NCI-H2196 treated with DMSO at 0.1 percent for 48 hours (cell line): ENCODE measurements at regions not wholly inside any gene's neighbourhood (a gene's known extent, or its start where the extent isn't known, plus 50 kb on each side); places are given as distances from the start of the nearest gene placed in this dataset.
A peak's percentile ranks its signal among the peaks of the same experiment; 100 is the strongest.

Experiments
- DNase-seq: peaks from one replicate; lab custom pipeline; 2025; ENCODE audit not compliant: unreplicated experiment; lab: John Stamatoyannopoulos, UW

- peak; percentile 37 for DNase-seq
Measured at GRCh38 chr3:182436547-182436946, 356.8 kb upstream of the ATP11B start.

DNA sequence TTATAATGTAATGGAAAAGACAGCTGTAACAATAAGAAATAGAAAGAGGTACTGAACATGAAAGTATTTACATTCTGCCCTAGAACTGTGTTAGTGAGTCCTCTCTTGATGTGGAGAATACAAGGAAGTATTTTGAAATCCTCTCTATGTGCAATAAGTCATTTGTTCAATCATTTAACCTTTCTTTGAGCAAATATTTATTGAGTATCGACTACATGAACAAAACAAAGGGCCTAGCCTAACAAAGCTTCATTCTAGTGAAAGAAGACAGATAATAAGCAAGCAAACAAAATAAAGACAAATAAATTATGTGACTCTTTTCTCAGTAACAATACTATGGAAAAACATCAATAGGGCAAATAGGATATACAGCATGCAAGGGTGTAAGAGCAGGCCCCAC, 354.9 kb upstream of the ATP11B start:
- DNase-seq, result peak; percentile 84

DNA sequence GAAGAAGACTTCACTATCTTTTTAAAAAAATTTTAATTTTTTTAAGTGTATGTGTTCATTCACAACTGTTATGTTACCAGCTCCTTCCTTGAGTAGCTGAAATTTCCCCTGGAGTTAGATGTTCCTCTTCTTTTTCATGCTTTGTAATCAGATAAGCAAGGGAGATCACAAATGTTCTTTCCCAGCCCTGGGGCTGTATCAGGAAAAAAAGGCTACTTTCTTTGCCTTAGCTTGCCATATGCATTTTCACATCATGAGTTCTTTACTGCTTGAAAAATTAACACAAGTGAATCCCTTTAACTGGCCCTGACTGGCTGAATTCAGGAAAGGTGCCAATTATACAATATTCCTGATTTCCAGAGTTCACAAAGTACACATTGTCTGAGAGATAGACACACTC, 353.2 kb upstream of the ATP11B start:
- no peak for DNase-seq

- DNase-seq, result no peak
Measured at GRCh38 chr3:182445576-182445975, 347.7 kb upstream of the ATP11B start.

DNA sequence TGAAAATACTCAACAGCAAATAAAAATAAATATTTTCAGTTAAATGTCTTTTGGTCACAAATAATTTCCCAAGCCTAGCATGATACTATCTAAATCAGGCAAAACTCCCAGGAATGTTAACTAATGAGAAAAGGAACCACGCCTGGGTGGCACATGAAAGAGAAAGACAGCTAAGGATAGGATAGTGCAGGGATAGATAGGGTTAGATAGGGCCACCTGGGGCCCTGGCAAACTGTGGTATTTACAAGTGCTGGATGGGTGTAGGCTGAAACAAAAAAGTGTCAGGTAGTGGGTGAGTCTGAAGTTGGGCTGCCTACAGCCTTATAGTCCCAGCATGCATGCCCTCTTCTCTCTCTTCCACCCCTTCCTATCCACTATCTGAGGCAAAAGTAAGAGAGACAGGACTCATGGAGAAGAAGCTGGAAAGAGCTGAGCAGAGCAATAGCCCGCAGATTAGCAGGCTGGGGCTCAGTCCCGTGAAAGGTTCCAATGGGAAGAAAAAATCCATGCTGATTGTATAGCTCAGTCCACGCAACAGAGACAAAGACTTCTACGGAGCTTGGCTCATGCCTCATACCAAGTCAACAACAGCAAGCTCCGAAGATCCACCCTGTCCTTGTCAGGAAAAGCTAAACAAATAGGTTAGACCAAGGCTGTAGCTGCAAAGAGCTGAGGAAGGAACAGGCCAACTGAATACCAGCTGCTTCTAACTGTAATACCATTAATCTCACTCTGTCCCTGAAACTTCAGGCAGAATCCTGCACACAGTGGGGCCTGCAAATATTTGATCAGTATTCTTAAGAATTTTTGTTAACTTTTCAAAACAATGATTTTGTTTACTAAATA, 342.1 kb upstream of the ATP11B start:
- DNase-seq, result no peak

DNA sequence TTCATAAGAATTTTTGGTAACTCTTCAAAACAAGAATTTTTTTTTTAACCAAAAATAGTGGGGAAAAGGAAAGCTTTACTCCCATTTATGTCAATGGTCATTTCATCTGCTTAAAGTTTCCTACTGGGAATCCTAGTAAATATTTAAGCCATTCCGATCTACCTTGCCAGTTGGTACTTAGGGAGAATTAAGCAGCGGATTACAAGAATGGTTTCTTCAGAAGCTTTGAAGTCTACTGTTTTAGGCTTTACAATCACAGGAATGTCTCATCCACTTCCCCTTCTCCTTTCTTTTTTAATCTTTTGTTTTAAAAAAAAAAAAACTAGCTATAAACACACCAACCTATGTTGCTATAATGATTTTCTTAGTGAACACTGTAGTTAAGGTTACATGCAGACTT, 341.4 kb upstream of the ATP11B start:
- no peak for DNase-seq

- DNase-seq, result no peak
Measured at GRCh38 chr3:182455011-182455410, 338.3 kb upstream of the ATP11B start.

DNA sequence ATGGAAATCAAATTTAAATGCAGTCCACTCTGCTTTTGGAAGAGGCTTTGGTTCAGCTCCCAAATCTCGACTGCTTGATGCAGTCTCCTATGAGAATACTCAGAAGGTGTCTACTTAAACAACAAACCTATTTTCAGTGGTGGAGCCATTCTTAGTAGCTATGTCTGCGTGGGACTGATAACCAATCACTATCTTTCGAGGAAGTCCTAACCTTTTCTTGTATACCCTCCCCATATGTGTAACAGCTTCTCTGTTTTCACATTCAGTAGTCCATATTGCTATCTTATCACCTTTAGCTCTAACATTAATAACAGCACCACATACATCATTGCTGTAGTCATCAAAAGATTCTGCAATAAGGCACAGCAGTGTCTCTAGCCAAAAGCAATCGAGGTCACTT, 333.0 kb upstream of the ATP11B start:
- no peak for DNase-seq

DNA sequence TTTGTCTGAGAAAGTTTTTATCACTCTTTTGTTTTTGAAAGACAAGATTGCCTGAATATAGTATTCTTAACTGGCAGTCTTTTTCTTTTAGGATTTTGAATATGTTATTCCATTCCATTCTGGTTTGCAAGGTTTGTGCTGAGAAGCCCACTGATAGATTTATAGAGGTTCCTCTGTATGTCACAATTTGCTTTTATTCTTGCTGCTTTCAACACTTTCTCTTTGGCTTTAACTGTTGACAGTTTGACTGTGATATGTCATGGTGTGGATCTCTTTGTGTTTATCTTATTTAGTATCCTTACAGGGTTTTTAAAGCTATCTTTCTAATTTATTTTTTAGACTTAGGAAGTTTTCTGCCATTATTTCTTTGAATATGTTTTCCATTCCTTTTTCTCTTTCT, 331.2 kb upstream of the ATP11B start:
- no peak for DNase-seq

- DNase-seq, result no peak
Measured at GRCh38 chr3:182464513-182465145, 328.7 kb upstream of the ATP11B start.

GRCh38 chr3:182465301-182466185, 327.8 kb upstream of the ATP11B start:
- DNase-seq, result peak; percentile 42

- no peak for DNase-seq
Measured at GRCh38 chr3:182469086-182469485, 324.2 kb upstream of the ATP11B start.

- DNase-seq, result no peak
Measured at GRCh38 chr3:182470187-182470586, 323.1 kb upstream of the ATP11B start.

GRCh38 chr3:182473191-182473710, 320.1 kb upstream of the ATP11B start:
- DNase-seq, result no peak

DNA sequence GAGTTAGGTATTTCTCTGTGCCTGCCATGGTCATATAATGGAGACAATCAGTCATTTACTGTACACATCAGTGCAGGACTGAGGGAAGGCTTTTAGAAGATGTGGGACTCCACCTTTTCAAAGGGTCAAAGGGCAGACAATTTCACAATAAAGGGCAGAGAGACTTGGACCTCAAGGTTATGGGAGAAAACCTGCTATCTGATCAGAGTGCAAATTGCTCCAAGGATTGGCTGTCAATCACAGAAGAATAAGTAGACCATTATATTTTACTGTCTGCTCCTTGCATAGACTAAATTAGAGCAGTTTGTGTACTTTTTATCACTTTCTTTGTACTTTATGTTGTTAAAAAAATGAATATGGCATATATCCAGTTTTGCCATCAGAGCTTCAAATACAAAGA, 314.9 kb upstream of the ATP11B start:
- DNase-seq, result no peak

DNA sequence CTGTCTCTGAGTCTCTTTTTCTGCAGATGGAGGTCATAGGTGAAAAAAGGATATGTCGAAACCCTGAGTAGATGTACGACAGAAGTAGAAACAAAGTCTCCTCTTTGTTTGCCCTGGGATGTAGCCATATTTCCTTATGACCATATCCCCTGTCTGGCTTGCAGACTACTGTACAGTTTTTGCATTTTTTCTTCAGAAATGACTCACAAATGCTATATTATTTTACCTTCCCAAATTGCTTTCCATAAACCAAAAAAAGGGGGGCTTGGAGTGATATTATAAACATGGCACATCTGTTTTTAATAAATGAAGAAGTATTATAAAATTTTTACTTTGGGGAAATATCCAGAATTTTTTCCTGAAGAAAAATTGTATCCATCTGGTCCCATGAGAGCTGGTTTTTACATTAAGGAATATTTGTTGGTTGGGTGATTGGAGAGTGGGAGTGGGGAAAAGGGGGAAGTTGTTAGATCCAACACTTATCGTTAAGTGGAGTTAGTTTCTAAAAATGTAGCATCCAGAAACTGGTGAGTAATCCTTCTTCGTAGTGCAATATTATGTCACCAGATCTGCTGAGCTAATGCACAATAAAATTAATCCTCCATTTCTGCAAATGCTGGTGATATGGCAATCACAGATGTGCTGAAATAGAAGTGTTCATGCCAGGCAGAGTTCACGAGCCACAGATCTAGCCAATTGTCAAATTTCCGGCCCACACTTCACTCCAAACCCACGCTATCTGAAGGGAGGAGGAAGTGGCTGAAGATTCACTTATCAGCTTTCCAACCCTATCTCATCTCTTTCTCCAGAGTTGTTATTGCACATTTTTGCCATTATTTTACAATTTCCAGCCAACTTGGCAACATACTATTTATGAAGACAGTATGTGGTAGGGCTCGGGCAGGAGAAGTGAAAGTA, 313.6 kb upstream of the ATP11B start:
- no peak for DNase-seq

DNA sequence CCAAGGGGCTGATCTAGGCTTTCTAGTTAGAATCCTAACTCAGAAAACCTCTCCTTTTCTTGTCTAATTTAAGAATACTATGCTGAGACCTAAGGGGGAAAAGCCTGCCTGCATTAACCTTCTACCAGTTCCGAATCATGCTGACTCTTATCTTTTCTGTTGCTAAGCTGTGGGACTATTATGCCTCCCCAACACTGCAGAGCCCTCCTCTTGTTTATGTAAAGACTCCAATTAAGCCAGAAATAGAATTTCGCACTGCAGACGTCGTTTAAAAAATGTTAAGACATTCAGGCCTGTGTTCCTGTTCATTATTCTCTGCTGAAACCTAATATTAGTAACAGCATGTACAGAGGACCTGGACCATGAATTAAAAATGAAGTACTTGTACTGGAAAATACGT, 310.6 kb upstream of the ATP11B start:
- DNase-seq, result no peak

DNA sequence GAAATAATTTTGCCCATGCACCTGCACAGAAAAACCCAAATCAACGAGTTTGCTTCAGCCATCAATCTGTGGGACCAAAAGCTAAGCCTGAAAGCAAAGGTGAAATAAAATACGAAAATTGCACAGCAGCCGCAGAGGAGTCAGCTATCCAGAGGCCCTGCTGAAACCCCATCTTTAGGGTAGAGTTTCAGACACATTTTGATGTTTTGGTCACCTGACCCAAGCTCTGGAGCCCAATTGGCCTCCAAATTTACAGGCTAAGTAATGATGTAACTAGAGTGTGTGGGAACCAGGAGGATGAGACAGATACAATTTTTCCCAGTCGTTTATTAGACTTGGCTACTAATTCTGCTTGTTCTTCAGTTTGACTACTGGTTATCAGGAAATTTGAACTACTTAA, 308.6 kb upstream of the ATP11B start:
- DNase-seq, result no peak

DNA sequence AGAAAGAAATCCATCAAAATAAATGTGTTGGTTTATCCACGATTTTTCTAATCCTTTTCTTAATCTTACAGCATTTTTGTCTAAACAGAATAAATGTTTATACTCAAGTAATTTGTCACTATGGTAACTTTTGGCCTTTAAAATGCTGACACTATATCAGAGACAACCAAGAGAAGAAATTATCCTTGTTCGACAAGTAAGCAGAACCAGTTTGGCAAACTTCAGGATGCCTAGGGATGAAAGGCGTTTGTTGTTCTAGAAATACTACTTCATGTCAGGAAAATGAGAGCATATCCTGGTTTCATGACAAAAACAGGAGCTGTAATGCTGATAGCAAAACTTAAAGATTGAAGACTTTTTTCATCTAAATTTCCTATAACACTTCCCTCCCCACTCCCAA, 308.0 kb upstream of the ATP11B start:
- DNase-seq, result no peak

- no peak for DNase-seq
Measured at GRCh38 chr3:182486463-182486862, 306.8 kb upstream of the ATP11B start.
